ENCODE measurements at regions not wholly inside any gene's neighbourhood (a gene's known extent, or its start where the extent isn't known, plus 50 kb on each side); places are given as distances from the start of the nearest gene placed in this dataset.
A peak's percentile ranks its signal among the peaks of the same experiment; 100 is the strongest.

DNA sequence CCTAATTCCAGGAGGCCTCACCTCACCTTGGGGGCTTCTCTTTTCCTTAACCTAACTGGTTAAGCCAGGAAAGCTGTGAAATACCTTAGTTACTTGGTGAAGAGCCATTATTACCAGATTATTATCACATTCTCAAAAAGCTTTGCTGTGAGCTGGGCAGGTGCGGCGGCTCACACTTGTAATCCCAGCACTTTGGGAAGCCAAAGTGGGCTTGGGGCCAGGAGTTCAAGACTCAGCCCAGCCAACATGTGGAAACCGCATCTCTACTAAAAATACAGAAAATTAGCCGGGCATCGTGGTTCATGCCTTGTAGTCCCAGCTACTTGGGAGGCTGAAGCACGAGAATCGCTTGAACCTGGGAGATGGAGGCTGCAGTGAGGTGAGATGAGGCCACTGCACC, 102.4 kb upstream of the KLF6 start:
- Histone ChIP-seq H3K4me2 (peak overlapping the region; percentile 10), H3K27ac (peak overlapping the region; percentile 96), H3K36me3 (replicated peaks; ENCODE audit: insufficient read depth, low read depth) (no peaks in the 10 kb centered on the region), H2AFZ (no peak overlapping the region), H4K20me1 (ENCODE audit: insufficient read depth, poor library complexity, severe bottlenecking) (no peaks in the 10 kb centered on the region), H3K79me2 (no peaks in the 10 kb centered on the region), H3K4me3 (no peak overlapping the region), H3K27me3 (no peaks in the 10 kb centered on the region), H3K9me2 (replicated peaks; ENCODE audit: insufficient read depth) (no peaks in the 10 kb centered on the region), H3K9me3 (ENCODE audit: low read depth) (no peaks in the 10 kb centered on the region), H3K4me1 (ENCODE audit: insufficient read depth) (peaks cover 29% of the 10 kb centered on the region)
- TF ChIP-seq EZH2 (IDR thresholded peaks at IDR 0.05; ENCODE audit: borderline replicate concordance) (no peak), EZH2phosphoT487 (IDR thresholded peaks at IDR 0.05; ENCODE audit: low read depth, severe bottlenecking, unreplicated experiment) (no peak)
- TF ChIP-seq, protein P1, sequence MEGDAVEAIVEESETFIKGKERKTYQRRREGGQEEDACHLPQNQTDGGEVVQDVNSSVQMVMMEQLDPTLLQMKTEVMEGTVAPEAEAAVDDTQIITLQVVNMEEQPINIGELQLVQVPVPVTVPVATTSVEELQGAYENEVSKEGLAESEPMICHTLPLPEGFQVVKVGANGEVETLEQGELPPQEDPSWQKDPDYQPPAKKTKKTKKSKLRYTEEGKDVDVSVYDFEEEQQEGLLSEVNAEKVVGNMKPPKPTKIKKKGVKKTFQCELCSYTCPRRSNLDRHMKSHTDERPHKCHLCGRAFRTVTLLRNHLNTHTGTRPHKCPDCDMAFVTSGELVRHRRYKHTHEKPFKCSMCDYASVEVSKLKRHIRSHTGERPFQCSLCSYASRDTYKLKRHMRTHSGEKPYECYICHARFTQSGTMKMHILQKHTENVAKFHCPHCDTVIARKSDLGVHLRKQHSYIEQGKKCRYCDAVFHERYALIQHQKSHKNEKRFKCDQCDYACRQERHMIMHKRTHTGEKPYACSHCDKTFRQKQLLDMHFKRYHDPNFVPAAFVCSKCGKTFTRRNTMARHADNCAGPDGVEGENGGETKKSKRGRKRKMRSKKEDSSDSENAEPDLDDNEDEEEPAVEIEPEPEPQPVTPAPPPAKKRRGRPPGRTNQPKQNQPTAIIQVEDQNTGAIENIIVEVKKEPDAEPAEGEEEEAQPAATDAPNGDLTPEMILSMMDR (IDR thresholded peaks at IDR 0.05; ENCODE audit: poor library complexity) = no peak
- WGBS (ENCODE audit: low lambda C conversion rate, missing lambda C conversion rate) = 75% methylated on average over 7 of the region's 7 CpGs
- DNase-seq (ENCODE audit: low spot score) = no peak

DNA sequence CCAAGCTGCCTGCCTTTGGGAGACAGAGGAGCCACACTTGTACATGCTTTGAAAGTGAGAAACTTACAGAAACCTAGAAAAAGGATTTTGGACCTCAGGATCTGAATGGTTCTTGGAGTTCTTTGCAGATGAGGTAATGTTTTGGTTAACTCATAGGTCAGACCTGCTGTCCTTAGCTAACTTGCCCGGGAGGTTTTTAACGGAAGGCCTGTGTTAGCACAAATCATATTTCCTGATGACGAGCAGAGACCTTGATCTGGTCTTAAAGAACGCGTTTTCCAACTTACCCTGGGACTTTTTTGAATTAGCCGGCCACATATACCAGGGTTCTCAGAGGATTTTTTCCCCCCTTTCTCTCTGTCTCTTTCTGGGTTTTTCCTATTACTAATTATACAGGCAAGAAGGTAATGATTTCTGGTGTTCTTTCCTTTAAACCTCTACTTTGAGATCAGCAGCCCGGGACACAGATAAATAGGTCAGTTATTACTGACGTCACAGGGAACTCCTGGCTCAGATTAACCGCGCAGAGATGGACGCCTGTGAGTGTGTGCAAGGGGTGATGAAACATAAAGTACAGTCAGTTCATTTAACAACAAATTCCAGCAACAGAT, 101.7 kb upstream of the KLF6 start:
- Histone ChIP-seq H3K27me3 (no peaks in the 10 kb centered on the region), H3K9me3 (ENCODE audit: low read depth) (no peaks in the 10 kb centered on the region), H3K9me2 (replicated peaks; ENCODE audit: insufficient read depth) (no peaks in the 10 kb centered on the region), H3K27ac (peak overlapping the region; percentile 96), H3K4me2 (peak overlapping the region; percentile 68), H3K36me3 (replicated peaks; ENCODE audit: insufficient read depth, low read depth) (no peaks in the 10 kb centered on the region), H3K79me2 (no peaks in the 10 kb centered on the region), H3K4me3 (no peak overlapping the region), H2AFZ (no peak overlapping the region), H3K4me1 (ENCODE audit: insufficient read depth) (peaks cover 29% of the 10 kb centered on the region), H4K20me1 (ENCODE audit: insufficient read depth, poor library complexity, severe bottlenecking) (no peaks in the 10 kb centered on the region)
- peak; percentile 79 for DNase-seq (ENCODE audit: low spot score)
- 32% methylated on average over 11 of the region's 11 CpGs for WGBS (ENCODE audit: low lambda C conversion rate, missing lambda C conversion rate)
- TF ChIP-seq EZH2phosphoT487 (IDR thresholded peaks at IDR 0.05; ENCODE audit: low read depth, severe bottlenecking, unreplicated experiment) (no peak), EZH2 (IDR thresholded peaks at IDR 0.05; ENCODE audit: borderline replicate concordance) (no peak)
- TF ChIP-seq, protein P1 (IDR thresholded peaks at IDR 0.05; ENCODE audit: poor library complexity) = no peak

DNA sequence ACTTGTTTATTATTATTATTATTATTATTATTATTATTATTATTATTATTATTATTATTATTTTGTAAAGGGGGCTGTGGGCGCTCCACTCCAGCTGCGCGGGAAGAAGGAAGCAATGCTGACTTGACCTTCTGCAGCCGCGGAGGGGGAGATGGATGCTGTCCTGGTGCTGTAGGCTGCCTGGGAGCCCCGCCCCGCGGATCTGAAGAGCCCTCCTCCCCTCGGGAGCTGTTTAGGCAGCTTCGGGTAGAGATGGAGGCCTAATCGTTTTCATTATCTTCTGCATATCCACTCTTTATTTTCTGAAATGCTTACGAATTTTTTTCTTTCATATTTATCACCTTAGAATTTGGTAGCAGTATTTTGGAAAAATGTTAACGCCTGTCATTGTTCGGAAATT, 101.2 kb upstream of the KLF6 start:
- Histone ChIP-seq H4K20me1 (ENCODE audit: insufficient read depth, poor library complexity, severe bottlenecking) (no peaks in the 10 kb centered on the region), H3K27me3 (no peaks in the 10 kb centered on the region), H3K9me2 (replicated peaks; ENCODE audit: insufficient read depth) (no peaks in the 10 kb centered on the region), H3K27ac (peak overlapping the region; percentile 96), H3K9me3 (ENCODE audit: low read depth) (no peaks in the 10 kb centered on the region), H3K4me3 (no peak overlapping the region), H2AFZ (no peak overlapping the region), H3K79me2 (no peaks in the 10 kb centered on the region), H3K36me3 (replicated peaks; ENCODE audit: insufficient read depth, low read depth) (no peaks in the 10 kb centered on the region), H3K4me1 (ENCODE audit: insufficient read depth) (peaks cover 29% of the 10 kb centered on the region), H3K4me2 (peak overlapping the region; percentile 68)
- 31% methylated on average over 14 of the region's 14 CpGs for WGBS (ENCODE audit: low lambda C conversion rate, missing lambda C conversion rate)
- DNase-seq (ENCODE audit: low spot score) = peak; percentile 67
- TF ChIP-seq EZH2phosphoT487 (IDR thresholded peaks at IDR 0.05; ENCODE audit: low read depth, severe bottlenecking, unreplicated experiment) (no peak), EZH2 (IDR thresholded peaks at IDR 0.05; ENCODE audit: borderline replicate concordance) (no peak)
- TF ChIP-seq, protein P1 (IDR thresholded peaks at IDR 0.05; ENCODE audit: poor library complexity) = no peak
